K562 (cell line): ENCODE measurements at regions not wholly inside any gene's neighbourhood (a gene's known extent, or its start where the extent isn't known, plus 50 kb on each side); places are given as distances from the start of the nearest gene placed in this dataset.

Experiments used
- ATAC-seq: fragments of 200-7000 bp; cut with Tn5 transposase; 3 replicates; pipeline ENCODE4 v1.9.1; 2020; ENCODE audit warnings: moderate library complexity
- BruUV-seq: library from RNA; stranded (reverse); fragments of 400-500 nt; replicated peaks from 2 replicates; lab custom pipeline; 2021; lab: Mats Ljungman, UMichigan
- CTCF ChIA-PET: fragments of 300-600 bp; formaldehyde crosslinking; extraction: SDS; loops from one replicate; lab custom pipeline; 2021; ENCODE audit warnings: low intra/inter-chr PET ratio; lab: Yijun Ruan, JAX
- POLR2A ChIA-PET: fragments of 300-600, 350-650 bp; sonication (Branson Sonifier 250); formaldehyde crosslinking; extraction: SDS; loops from one replicate; lab custom pipeline; 2021; ENCODE audit warnings: antibody characterized with exemption, inconsistent platforms; lab: Yijun Ruan, JAX
- DNase-seq, 4 experiments: peaks; one replicate each; pipeline versions ENCODE4 v3.0.0 to v3.0.0-alpha.2; 2011 to 2018; ENCODE audit warnings: low spot score in 3 of 4, mixed read lengths in 3 of 4; ENCODE audit errors: extremely low read depth in 1 of 4
- FAIRE-seq: peaks from 2 replicates; lab custom pipeline; 2011; peaks lifted over from hg19 to GRCh38; lab: Jason Lieb, UNC
- H2AFZ ChIP-seq: 2 replicates; pipeline ENCODE4 v1.6.0; 2011; ENCODE audit warnings: low read depth, low read length, control low read depth, inconsistent platforms
- H3K27ac ChIP-seq: fragments of 200-600 bp; 3 replicates; pipeline ENCODE4 v1.8.0; 2011; ENCODE audit warnings: low read depth, mild to moderate bottlenecking, control low read depth, inconsistent platforms, low read length, moderate library complexity, mixed read lengths; ENCODE audit errors: extremely low read depth
- H3K27me3 ChIP-seq, 2 experiments: fragments of 300-600 bp in 1 of 2; 2 replicates in 1 of 2; 3 replicates in 1 of 2; pipeline versions ENCODE4 v1.6.0 to v1.8.0; 2011; ENCODE audit warnings: inconsistent platforms in 2 of 2, low read length in 2 of 2, mild to moderate bottlenecking in 1 of 2, mixed read lengths in 1 of 2, moderate library complexity in 1 of 2; ENCODE audit not compliant: control insufficient read depth in 2 of 2, insufficient read depth in 2 of 2
- H3K36me3 ChIP-seq: fragments of 300-600 bp; 3 replicates; pipeline ENCODE4 v1.8.0; 2011; ENCODE audit warnings: mild to moderate bottlenecking, low read length, inconsistent platforms; ENCODE audit not compliant: control insufficient read depth, insufficient read depth
- H3K4me1 ChIP-seq, 2 experiments: fragments of 200-600 bp in 1 of 2; replicated peaks in 1 of 2; 2 replicates in 1 of 2; 3 replicates in 1 of 2; pipeline versions ENCODE4 v1.5.1 to v1.8.0; 2011; ENCODE audit warnings: inconsistent platforms in 2 of 2, low read length in 2 of 2, mild to moderate bottlenecking in 1 of 2, mixed read lengths in 1 of 2, moderate library complexity in 1 of 2; ENCODE audit not compliant: control insufficient read depth in 2 of 2, insufficient read depth in 2 of 2
- H3K4me2 ChIP-seq: 2 replicates; pipeline ENCODE4 v1.6.1; 2011; ENCODE audit warnings: low read length, control low read depth, inconsistent platforms, mixed read lengths; ENCODE audit not compliant: insufficient read depth
- H3K4me3 ChIP-seq: fragments of 200-600 bp; sonication (generic), shearing (Covaris generic); 2 replicates; pipeline ENCODE4 v1.5.1; 2016; ENCODE audit warnings: control low read depth, inconsistent platforms
- H3K79me2 ChIP-seq: fragments of 200-600 bp; 3 replicates; pipeline ENCODE4 v1.8.0; 2011; ENCODE audit warnings: low read length, inconsistent platforms; ENCODE audit not compliant: control insufficient read depth, insufficient read depth
- H3K9ac ChIP-seq, 2 experiments: 2 replicates each; pipeline versions ENCODE4 v1.6.0 to v1.6.1; 2011; ENCODE audit warnings: low read depth in 2 of 2, low read length in 2 of 2, control low read depth in 1 of 2, inconsistent platforms in 1 of 2, mild to moderate bottlenecking in 1 of 2, mixed read lengths in 1 of 2; ENCODE audit not compliant: insufficient read depth in 1 of 2
- H3K9me1 ChIP-seq: one replicate; pipeline ENCODE4 v1.6.0; 2011; ENCODE audit warnings: inconsistent platforms, mild to moderate bottlenecking, low read length, moderate library complexity; ENCODE audit not compliant: control insufficient read depth, insufficient read depth
- H3K9me3 ChIP-seq: replicated peaks from 2 replicates; pipeline ENCODE4 v1.5.1; 2011; ENCODE audit warnings: low read depth, low read length, inconsistent platforms; ENCODE audit not compliant: control insufficient read depth, insufficient read depth
- H4K20me1 ChIP-seq: replicated peaks from 2 replicates; pipeline ENCODE4 v1.6.1; 2011; ENCODE audit warnings: low read length, inconsistent platforms, mixed read lengths; ENCODE audit not compliant: control insufficient read depth, insufficient read depth
- BHLHE40 ChIP-seq: IDR thresholded peaks from 2 replicates; pipeline ENCODE4 v1.6.1; 2011; ENCODE audit warnings: low read length, improper control_type of control experiment
- CEBPG ChIP-seq, 3 experiments: fragments of 200-800 bp in 1 of 3; sonication (Bioruptor generic) in 1 of 3; sonication (generic) in 1 of 3; formaldehyde crosslinking in 1 of 3; IDR thresholded peaks in 2 of 3; conservative IDR thresholded peaks in 1 of 3; 2 replicates each; pipeline versions ENCODE4 v1.6.1 to v1.8.0; 2016 to 2022; ENCODE audit warnings: missing compliant biosample characterization in 2 of 3, missing genetic modification characterization in 2 of 3, mild to moderate bottlenecking in 1 of 3, missing genetic modification reagents in 1 of 3
- CHD4 ChIP-seq: fragments of 200-600 bp; sonication (generic); IDR thresholded peaks from 3 replicates; pipeline ENCODE4 v1.6.1; 2012; ENCODE audit warnings: low read depth, mild to moderate bottlenecking, mixed read lengths, low read length, inconsistent platforms; ENCODE audit not compliant: insufficient read depth, insufficient replicate concordance, poor library complexity, severe bottlenecking
- ETV6 ChIP-seq, 3 experiments: fragments of 150-350 bp in 1 of 3; sonication (generic) in 1 of 3; formaldehyde crosslinking in 1 of 3; IDR thresholded peaks; 2 replicates each; pipeline versions ENCODE4 v1.6.1 to v1.8.0; 2014 to 2022; ENCODE audit warnings: borderline replicate concordance in 2 of 3, low read depth in 2 of 3, antibody characterized with exemption in 1 of 3, low read length in 1 of 3, mild to moderate bottlenecking in 1 of 3, missing genetic modification reagents in 1 of 3
- JUNB ChIP-seq: fragments of 450-650 bp; formaldehyde crosslinking; conservative IDR thresholded peaks from 2 replicates; pipeline ENCODE4 v1.4.0; 2020; ENCODE audit warnings: mild to moderate bottlenecking
- MAFG ChIP-seq: fragments of 450-650 bp; conservative IDR thresholded peaks from 2 replicates; pipeline ENCODE4 v1.6.1; 2016; ENCODE audit warnings: missing genetic modification characterization, missing compliant biosample characterization
- POLR3G ChIP-seq: IDR thresholded peaks from 2 replicates; pipeline ENCODE4 v1.6.1; 2011; ENCODE audit not compliant: insufficient read length, insufficient replicate concordance; ENCODE audit errors: extremely low read depth
- RAD51 ChIP-seq: fragments of 450-650 bp; IDR thresholded peaks from 2 replicates; pipeline ENCODE4 v1.7.1; 2016; ENCODE audit warnings: low read depth, mild to moderate bottlenecking, borderline replicate concordance
- YBX1 ChIP-seq: fragments of 450-650 bp; IDR thresholded peaks from 2 replicates; pipeline ENCODE4 v1.7.1; 2016; ENCODE audit warnings: mild to moderate bottlenecking
- ZBTB9 ChIP-seq: fragments of 450-650 bp; formaldehyde crosslinking; IDR thresholded peaks from 2 replicates; pipeline ENCODE4 v1.4.0; 2020; ENCODE audit warnings: mild to moderate bottlenecking, moderate library complexity
- ZSCAN29 ChIP-seq: fragments of 450-650 bp; IDR thresholded peaks from 2 replicates; pipeline ENCODE4 v1.6.1; 2017
- WGBS: fragments of 100-300 bp; shearing (Covaris generic); methylation state at CpG from one replicate; pipeline ENCODE4 v1.1.6; 2016; ENCODE audit warnings: low coverage, mixed read lengths; ENCODE audit not compliant: insufficient coverage; ENCODE audit errors: missing lambda C conversion rate; 5-methylcytosine and 5-hydroxymethylcytosine counted together
- in situ Hi-C: fragments of 300-500 bp; cut with MboI; formaldehyde crosslinking; loops from 4 replicates; pipeline ENCODE4 v1.15.0; 2018; ENCODE audit warnings: inconsistent platforms, mixed read lengths
- intact Hi-C: fragments of 100-400 bp; cut with micrococcal nuclease; formaldehyde crosslinking; loops from 2 replicates; pipeline ENCODE4 v1.14.2; 2022
- TF ChIP-seq, protein P1 (sequence below): fragments of 250-450 bp; sonication (Bioruptor Pico); IDR thresholded peaks from 2 replicates; pipeline ENCODE4 v1.4.0; 2020

GRCh38 chr1:69077633-69078032 lies 490.1 kb upstream of the LRRC7 start (continued):
- no peak for TF ChIP-seq ZBTB9 (CRISPR knock-in tag)
- TF ChIP-seq YBX1: no peak

GRCh38 chr1:69081668-69082067 lies 486.1 kb upstream of the LRRC7 start:
- DNase-seq: no peak
- no peak for FAIRE-seq
- Histone ChIP-seq H3K4me3 (no peak overlapping the region), H3K36me3 (no peaks in the 10 kb centered on the region), H3K9me1 (no peaks in the 10 kb centered on the region), H4K20me1 (no peaks in the 10 kb centered on the region), H3K9ac (no peak overlapping the region), H2AFZ (no peak overlapping the region), H3K27me3 (no peaks in the 10 kb centered on the region), H3K9me3 (no peaks in the 10 kb centered on the region), H3K27ac (no peak overlapping the region), H3K4me2 (no peak overlapping the region), H3K4me1 (no peaks in the 10 kb centered on the region), H3K79me2 (no peaks in the 10 kb centered on the region)
- ATAC-seq: no peak
- POLR2A ChIA-PET: no interaction called here
- intact Hi-C loops: no loop called here
- CTCF ChIA-PET: no interaction called here
- TF ChIP-seq, protein P1, sequence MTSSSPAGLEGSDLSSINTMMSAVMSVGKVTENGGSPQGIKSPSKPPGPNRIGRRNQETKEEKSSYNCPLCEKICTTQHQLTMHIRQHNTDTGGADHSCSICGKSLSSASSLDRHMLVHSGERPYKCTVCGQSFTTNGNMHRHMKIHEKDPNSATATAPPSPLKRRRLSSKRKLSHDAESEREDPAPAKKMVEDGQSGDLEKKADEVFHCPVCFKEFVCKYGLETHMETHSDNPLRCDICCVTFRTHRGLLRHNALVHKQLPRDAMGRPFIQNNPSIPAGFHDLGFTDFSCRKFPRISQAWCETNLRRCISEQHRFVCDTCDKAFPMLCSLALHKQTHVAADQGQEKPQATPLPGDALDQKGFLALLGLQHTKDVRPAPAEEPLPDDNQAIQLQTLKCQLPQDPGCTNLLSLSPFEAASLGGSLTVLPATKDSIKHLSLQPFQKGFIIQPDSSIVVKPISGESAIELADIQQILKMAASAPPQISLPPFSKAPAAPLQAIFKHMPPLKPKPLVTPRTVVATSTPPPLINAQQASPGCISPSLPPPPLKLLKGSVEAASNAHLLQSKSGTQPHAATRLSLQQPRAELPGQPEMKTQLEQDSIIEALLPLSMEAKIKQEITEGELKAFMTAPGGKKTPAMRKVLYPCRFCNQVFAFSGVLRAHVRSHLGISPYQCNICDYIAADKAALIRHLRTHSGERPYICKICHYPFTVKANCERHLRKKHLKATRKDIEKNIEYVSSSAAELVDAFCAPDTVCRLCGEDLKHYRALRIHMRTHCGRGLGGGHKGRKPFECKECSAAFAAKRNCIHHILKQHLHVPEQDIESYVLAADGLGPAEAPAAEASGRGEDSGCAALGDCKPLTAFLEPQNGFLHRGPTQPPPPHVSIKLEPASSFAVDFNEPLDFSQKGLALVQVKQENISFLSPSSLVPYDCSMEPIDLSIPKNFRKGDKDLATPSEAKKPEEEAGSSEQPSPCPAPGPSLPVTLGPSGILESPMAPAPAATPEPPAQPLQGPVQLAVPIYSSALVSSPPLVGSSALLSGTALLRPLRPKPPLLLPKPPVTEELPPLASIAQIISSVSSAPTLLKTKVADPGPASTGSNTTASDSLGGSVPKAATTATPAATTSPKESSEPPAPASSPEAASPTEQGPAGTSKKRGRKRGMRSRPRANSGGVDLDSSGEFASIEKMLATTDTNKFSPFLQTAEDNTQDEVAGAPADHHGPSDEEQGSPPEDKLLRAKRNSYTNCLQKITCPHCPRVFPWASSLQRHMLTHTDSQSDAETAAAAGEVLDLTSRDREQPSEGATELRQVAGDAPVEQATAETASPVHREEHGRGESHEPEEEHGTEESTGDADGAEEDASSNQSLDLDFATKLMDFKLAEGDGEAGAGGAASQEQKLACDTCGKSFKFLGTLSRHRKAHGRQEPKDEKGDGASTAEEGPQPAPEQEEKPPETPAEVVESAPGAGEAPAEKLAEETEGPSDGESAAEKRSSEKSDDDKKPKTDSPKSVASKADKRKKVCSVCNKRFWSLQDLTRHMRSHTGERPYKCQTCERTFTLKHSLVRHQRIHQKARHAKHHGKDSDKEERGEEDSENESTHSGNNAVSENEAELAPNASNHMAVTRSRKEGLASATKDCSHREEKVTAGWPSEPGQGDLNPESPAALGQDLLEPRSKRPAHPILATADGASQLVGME: no peak
- TF ChIP-seq CEBPG (CRISPR knock-in tag; IDR thresholded peaks at IDR 0.05) (no peak), CEBPG (tag; conservative IDR thresholded peaks at IDR 0.05 in 1 of 2, IDR thresholded peaks at IDR 0.05 in 1 of 2) (no peak), BHLHE40 (no peak), ZSCAN29 (no peak), ETV6 (IDR thresholded peaks at IDR 0.05; ENCODE audit: borderline replicate concordance in 1 of 2, low read depth in 2 of 2, low read length in 1 of 2) (no peak), ETV6 (CRISPR knock-in tag; IDR thresholded peaks at IDR 0.05; ENCODE audit: borderline replicate concordance) (no peak), MAFG (tag) (no peak), RAD51 (no peak), POLR3G (no peak), CHD4 (no peak), JUNB (CRISPR knock-in tag) (no peak)
- WGBS: 5% methylated on average over 3 of the region's 3 CpGs
- in situ Hi-C loops: no loop called here
- BruUV-seq: no TSS peak
